Endothelial cell of umbilical vein (primary cell): ENCODE measurements at regions not wholly inside any gene's neighbourhood (a gene's known extent, or its start where the extent isn't known, plus 50 kb on each side); places are given as distances from the start of the nearest gene placed in this dataset.

Experiments used
- BruUV-seq: library from RNA; stranded (reverse); fragments of 400-500 nt; replicated peaks from 2 replicates; lab custom pipeline; 2021; lab: Mats Ljungman, UMichigan
- CTCF ChIA-PET: fragments of 300-600, 350-600 bp; sonication (Branson Sonifier 250); formaldehyde crosslinking; loops from one replicate; lab custom pipeline; 2021; ENCODE audit warnings: antibody characterized with exemption, inconsistent platforms; lab: Charles Lee
- POLR2A ChIA-PET: fragments of 300-600, 350-600 bp; sonication (Branson Sonifier 250); formaldehyde crosslinking; loops from one replicate; lab custom pipeline; 2021; ENCODE audit warnings: antibody characterized with exemption, inconsistent platforms; lab: Charles Lee
- DNase-seq: peaks from one replicate; pipeline ENCODE4 v3.0.0-alpha.2; 2011; ENCODE audit warnings: low read depth, low spot score
- FAIRE-seq: peaks from 2 replicates; lab custom pipeline; 2011; peaks lifted over from hg19 to GRCh38; lab: Jason Lieb, UNC
- H2AFZ ChIP-seq: 2 replicates; pipeline ENCODE4 v1.6.0; 2012; ENCODE audit warnings: low read depth, low read length, control low read depth, inconsistent platforms
- H3K27ac ChIP-seq: 2 replicates; pipeline ENCODE4 v1.5.1; 2011; ENCODE audit warnings: low read depth, mild to moderate bottlenecking, control low read depth, low read length, moderate library complexity; ENCODE audit not compliant: insufficient read depth
- H3K27me3 ChIP-seq, 2 experiments: 2 replicates each; pipeline versions ENCODE4 v1.6.0 to v1.6.1; 2011; ENCODE audit warnings: low read length in 2 of 2, mixed read lengths in 1 of 2; ENCODE audit not compliant: control insufficient read depth in 2 of 2, insufficient read depth in 2 of 2
- H3K36me3 ChIP-seq, 2 experiments: 2 replicates in 1 of 2; 3 replicates in 1 of 2; pipeline ENCODE4 v1.5.1; 2011; ENCODE audit warnings: low read length in 2 of 2, mild to moderate bottlenecking in 1 of 2, moderate library complexity in 1 of 2; ENCODE audit not compliant: control insufficient read depth in 2 of 2, insufficient read depth in 2 of 2; ENCODE audit errors: extremely low read depth in 1 of 2
- H3K4me1 ChIP-seq: 3 replicates; pipeline ENCODE4 v1.5.1; 2011; ENCODE audit warnings: mild to moderate bottlenecking, low read length; ENCODE audit not compliant: control insufficient read depth, insufficient read depth; ENCODE audit errors: extremely low read depth
- H3K4me2 ChIP-seq: 2 replicates; pipeline ENCODE4 v1.6.1; 2011; ENCODE audit warnings: low read length, control low read depth, mixed read lengths; ENCODE audit not compliant: insufficient read depth
- H3K4me3 ChIP-seq, 3 experiments: fragments of 200-600 bp in 1 of 3; sonication (generic), shearing (Covaris generic) in 1 of 3; replicated peaks in 1 of 3; 2 replicates each; pipeline ENCODE4 v1.5.1; 2011 to 2016; ENCODE audit warnings: control low read depth in 3 of 3, low read length in 3 of 3, mild to moderate bottlenecking in 2 of 3, inconsistent platforms in 1 of 3, low read depth in 1 of 3, moderate library complexity in 1 of 3; ENCODE audit not compliant: insufficient read depth in 1 of 3
- H3K79me2 ChIP-seq: 2 replicates; pipeline ENCODE4 v1.6.0; 2012; ENCODE audit warnings: low read length, inconsistent platforms; ENCODE audit not compliant: control insufficient read depth, insufficient read depth
- H3K9ac ChIP-seq: replicated peaks from 2 replicates; pipeline ENCODE3; 2011; ENCODE audit warnings: low read length, control low read depth; ENCODE audit not compliant: insufficient read depth; ENCODE audit errors: extremely low read depth
- H3K9me1 ChIP-seq: replicated peaks from 3 replicates; pipeline ENCODE4 v1.6.0; 2011; ENCODE audit warnings: mild to moderate bottlenecking, low read length; ENCODE audit not compliant: control insufficient read depth, insufficient read depth; ENCODE audit errors: extremely low read depth
- H3K9me3 ChIP-seq: replicated peaks from 2 replicates; pipeline ENCODE4 v1.5.1; 2012; ENCODE audit warnings: low read length, inconsistent platforms; ENCODE audit not compliant: control insufficient read depth, insufficient read depth
- H4K20me1 ChIP-seq: replicated peaks from 2 replicates; pipeline ENCODE3; 2011; ENCODE audit warnings: mild to moderate bottlenecking, low read length; ENCODE audit not compliant: control insufficient read depth, insufficient read depth; ENCODE audit errors: extremely low read depth
- EZH2 ChIP-seq: IDR thresholded peaks from 2 replicates; pipeline ENCODE4 v1.6.1; 2012; ENCODE audit warnings: borderline replicate concordance, low read depth, mild to moderate bottlenecking, moderate library complexity, low read length, inconsistent platforms; ENCODE audit not compliant: severe bottlenecking
- FOS ChIP-seq: IDR thresholded peaks from 2 replicates; pipeline ENCODE4 v1.6.1; 2011; ENCODE audit warnings: mild to moderate bottlenecking, low read length, moderate library complexity, borderline replicate concordance; ENCODE audit not compliant: insufficient read depth
- GATA2 ChIP-seq: IDR thresholded peaks from 2 replicates; pipeline ENCODE4 v1.7.0; 2011; ENCODE audit warnings: low read depth, mild to moderate bottlenecking, moderate library complexity, mixed read lengths, low read length; ENCODE audit not compliant: insufficient read length, insufficient read depth
- JUN ChIP-seq: IDR thresholded peaks from 2 replicates; pipeline ENCODE4 v1.6.1; 2011; ENCODE audit warnings: borderline replicate concordance, low read depth; ENCODE audit not compliant: insufficient read length, insufficient read depth
- MYC ChIP-seq: IDR thresholded peaks from one replicate; pipeline ENCODE4 v1.6.1; 2011; ENCODE audit warnings: mild to moderate bottlenecking, low read depth, low read length
- POLR2A ChIP-seq: IDR thresholded peaks from 2 replicates; pipeline ENCODE4 v1.6.1; 2012; ENCODE audit warnings: low read depth, mild to moderate bottlenecking, control low read depth, low read length
- POLR2AphosphoS5 ChIP-seq: IDR thresholded peaks from 2 replicates; pipeline ENCODE4 v1.6.1; 2012; ENCODE audit warnings: low read depth, mild to moderate bottlenecking, control low read depth, low read length, moderate library complexity; ENCODE audit not compliant: insufficient read depth
- dilution Hi-C: fragments of 300-500 bp; cut with MboI; formaldehyde crosslinking; loops from one replicate; pipeline ENCODE4 v1.15.0; 2019; ENCODE audit warnings: low sequenced_read_pairs; ENCODE audit not compliant: extremely low pct_ligation_motif_present
- intact Hi-C: fragments of 100-400 bp; cut with micrococcal nuclease; formaldehyde crosslinking; loops from one replicate; pipeline ENCODE4 v1.10.0; 2022
- TF ChIP-seq, protein P1 (sequence below): IDR thresholded peaks from 2 replicates; pipeline ENCODE4 v1.6.1; 2011; ENCODE audit not compliant: insufficient read depth, insufficient read length
- TF ChIP-seq, protein P2 (sequence below), 2 donors: IDR thresholded peaks; 1 replicate in 1 of 2; 2 replicates in 1 of 2; pipeline ENCODE4 v1.5.1; 2011; ENCODE audit warnings: low read length in 2 of 2, mild to moderate bottlenecking in 2 of 2, moderate library complexity in 2 of 2, control low read depth in 1 of 2, inconsistent platforms in 1 of 2, low read depth in 1 of 2; ENCODE audit not compliant: insufficient read depth in 1 of 2; ENCODE audit errors: extremely low read depth in 1 of 2

DNA sequence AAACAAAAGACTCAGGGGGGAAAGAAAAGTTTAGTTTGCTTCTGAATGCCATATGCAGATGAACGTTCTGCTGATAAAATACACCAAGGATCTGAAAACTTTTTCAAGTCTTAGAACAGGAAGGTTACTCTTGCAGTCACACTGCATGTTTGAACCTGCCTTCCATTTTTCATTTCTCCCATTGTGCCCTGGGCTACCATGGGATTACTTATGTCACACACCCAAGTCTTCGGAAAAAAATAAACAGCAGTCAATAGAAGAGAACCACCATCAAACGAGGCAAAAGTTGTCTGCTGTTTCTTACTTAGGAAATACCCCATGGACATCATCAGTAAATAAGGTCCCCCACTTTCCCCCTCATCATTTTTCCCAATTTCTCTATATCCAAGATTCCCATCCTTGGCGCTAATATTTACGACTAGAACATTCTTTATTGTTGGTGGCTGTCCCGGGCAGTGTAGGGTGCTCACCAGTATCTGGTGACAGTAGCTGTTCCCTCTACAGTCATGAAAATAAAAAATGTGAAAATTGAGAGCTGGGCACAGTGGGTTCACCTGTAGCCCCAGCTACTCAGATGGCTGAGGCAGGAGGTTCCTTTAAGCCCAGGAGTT, 202.5 kb downstream of the BCAS1 start:
- Histone ChIP-seq H2AFZ (no peak overlapping the region), H3K4me2 (no peak overlapping the region), H3K9ac (no peak overlapping the region), H3K9me1 (no peaks in the 10 kb centered on the region), H3K36me3 (no peaks in the 10 kb centered on the region), H4K20me1 (no peaks in the 10 kb centered on the region), H3K9me3 (no peaks in the 10 kb centered on the region), H3K79me2 (no peaks in the 10 kb centered on the region), H3K4me1 (peaks cover 22% of the 10 kb centered on the region), H3K27me3 (no peaks in the 10 kb centered on the region), H3K4me3 (no peak overlapping the region), H3K27ac (no peak overlapping the region)
- ChIA-PET POLR2A (no interaction called here), CTCF (no interaction called here)
- no TSS peak for BruUV-seq
- dilution Hi-C loops (no loop called here), intact Hi-C loops (loop anchor here (2.0 to 5.0 kb wide), 2 partner anchors 226 to 245 kb away; no protein-coding TSS in a partner anchor)
- TF ChIP-seq FOS, result no peak
- TF ChIP-seq, protein P1, sequence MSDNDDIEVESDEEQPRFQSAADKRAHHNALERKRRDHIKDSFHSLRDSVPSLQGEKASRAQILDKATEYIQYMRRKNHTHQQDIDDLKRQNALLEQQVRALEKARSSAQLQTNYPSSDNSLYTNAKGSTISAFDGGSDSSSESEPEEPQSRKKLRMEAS, result no peak
- TF ChIP-seq POLR2A, result no peak
- no peak for TF ChIP-seq JUN
- TF ChIP-seq EZH2, result no peak
- no peak for TF ChIP-seq GATA2
- TF ChIP-seq MYC, result no peak
- TF ChIP-seq, protein P2, sequence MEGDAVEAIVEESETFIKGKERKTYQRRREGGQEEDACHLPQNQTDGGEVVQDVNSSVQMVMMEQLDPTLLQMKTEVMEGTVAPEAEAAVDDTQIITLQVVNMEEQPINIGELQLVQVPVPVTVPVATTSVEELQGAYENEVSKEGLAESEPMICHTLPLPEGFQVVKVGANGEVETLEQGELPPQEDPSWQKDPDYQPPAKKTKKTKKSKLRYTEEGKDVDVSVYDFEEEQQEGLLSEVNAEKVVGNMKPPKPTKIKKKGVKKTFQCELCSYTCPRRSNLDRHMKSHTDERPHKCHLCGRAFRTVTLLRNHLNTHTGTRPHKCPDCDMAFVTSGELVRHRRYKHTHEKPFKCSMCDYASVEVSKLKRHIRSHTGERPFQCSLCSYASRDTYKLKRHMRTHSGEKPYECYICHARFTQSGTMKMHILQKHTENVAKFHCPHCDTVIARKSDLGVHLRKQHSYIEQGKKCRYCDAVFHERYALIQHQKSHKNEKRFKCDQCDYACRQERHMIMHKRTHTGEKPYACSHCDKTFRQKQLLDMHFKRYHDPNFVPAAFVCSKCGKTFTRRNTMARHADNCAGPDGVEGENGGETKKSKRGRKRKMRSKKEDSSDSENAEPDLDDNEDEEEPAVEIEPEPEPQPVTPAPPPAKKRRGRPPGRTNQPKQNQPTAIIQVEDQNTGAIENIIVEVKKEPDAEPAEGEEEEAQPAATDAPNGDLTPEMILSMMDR (IDR thresholded peaks at IDR 0.05; ENCODE audit: extremely low read depth in 1 of 2, insufficient read depth in 1 of 2, low read depth in 1 of 2, low read length in 2 of 2), result no peak
- TF ChIP-seq POLR2AphosphoS5, result no peak
- FAIRE-seq (no peak), DNase-seq (no peak)
